GM21423 (cell line): ENCODE measurements at regions not wholly inside any gene's neighbourhood (a gene's known extent, or its start where the extent isn't known, plus 50 kb on each side); places are given as distances from the start of the nearest gene placed in this dataset.
"Not testable (repeated sequence)": the region's sequence is repeated elsewhere in the genome, so short reads cannot be mapped to it uniquely, and the experiment has no call there.

ENCODE experiments used
- ATAC-seq: cut with Tn5 transposase; IDR thresholded peaks from one replicate; pipeline ENCODE4 v1.9.1; 2021; ENCODE audit warnings: mild to moderate bottlenecking, moderate library complexity; ENCODE audit not compliant: unreplicated experiment

- no peak for ATAC-seq
Observed at GRCh38 chr6:116982401-116982800, 105.4 kb downstream of the RFX6 start.

- no peak for ATAC-seq
Observed at GRCh38 chr6:116983375-116983774, 106.3 kb downstream of the RFX6 start.

GRCh38 chr6:116986819-116987218 lies 109.8 kb downstream of the RFX6 start:
- ATAC-seq: no peak

- no peak for ATAC-seq
Observed at GRCh38 chr6:116990679-116991078, 113.6 kb downstream of the RFX6 start.

- no peak for ATAC-seq
Observed at GRCh38 chr6:116992546-116992945, 115.5 kb downstream of the RFX6 start.

DNA sequence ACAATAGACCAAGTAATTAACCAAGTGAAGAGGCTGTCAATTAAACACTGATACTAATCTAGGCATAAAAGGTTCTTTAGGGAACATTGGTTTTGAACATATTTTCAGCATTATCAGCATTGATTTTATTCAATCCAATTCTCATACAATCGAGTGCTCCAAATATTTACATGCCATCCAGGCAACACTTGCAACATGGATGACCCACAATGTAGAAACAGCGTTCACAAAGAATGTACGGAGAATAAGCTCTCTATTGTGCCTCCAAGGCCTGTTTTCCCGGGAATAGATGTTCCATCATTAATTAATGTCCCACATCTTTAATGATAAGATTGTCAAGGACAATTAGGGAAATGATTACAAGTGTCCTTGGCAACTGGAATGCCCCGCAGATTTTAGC lies 117.4 kb downstream of the RFX6 start:
- no peak for ATAC-seq

- ATAC-seq: no peak
Observed at GRCh38 chr6:116996842-116997241, 119.8 kb downstream of the RFX6 start.

DNA sequence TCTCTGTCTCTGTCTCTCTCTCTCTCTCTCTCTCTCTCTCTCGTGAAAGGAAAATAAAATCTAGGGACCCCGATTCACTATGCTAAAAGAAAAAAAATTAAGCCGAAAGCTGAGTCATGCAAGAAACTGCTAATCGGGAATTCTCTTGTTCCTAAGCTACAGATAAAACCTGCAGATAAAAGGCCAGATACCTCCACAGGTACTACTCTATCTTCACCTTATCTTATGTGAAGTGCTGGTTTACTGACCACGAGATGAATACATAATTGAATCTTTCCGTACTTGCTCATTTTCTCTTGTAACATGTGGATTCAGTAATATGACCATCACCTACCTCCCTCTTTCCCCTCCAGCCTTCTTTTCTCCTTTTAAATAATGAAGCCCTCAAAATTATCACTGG lies 120.5 kb downstream of the RFX6 start:
- ATAC-seq: no peak

DNA sequence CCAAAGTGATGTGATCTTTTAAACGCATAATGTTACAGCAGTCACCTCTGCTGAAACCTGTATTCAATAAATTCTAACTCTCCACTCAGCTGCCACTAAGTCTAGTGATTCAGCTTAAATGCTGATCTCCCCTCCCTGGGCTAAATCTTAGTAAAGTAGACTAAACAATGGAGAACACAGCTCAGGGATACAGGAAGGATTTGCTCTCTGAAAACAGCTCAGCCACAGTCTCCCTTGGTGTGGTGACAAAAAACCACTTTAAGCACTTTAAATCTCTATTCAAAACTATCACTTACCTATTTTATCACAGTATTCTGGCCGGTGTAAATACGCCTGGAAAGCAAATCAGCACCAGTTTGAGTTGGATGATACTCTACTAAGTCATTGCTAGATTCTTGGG lies 130.6 kb downstream of the RFX6 start:
- ATAC-seq: no peak

DNA sequence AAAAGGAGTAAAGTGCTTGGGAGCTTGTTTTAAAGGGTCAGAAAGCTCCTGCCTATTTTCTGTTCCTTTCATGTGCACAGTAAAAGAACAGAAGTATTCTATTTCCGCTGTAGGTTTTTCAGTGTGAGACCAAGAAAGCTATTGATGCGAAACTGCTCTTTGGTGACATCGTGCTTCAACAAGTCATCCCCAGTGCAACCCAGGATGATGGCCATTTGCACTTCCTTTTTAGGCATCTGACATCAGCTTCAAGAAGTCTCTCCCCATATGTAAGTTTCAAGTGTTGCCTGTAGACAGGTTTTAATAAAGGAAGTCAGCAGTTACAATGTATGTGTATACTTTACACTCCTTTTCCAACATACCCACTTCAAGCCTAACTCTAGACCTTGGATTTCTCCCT lies 131.6 kb downstream of the RFX6 start:
- ATAC-seq: peak; percentile 58

DNA sequence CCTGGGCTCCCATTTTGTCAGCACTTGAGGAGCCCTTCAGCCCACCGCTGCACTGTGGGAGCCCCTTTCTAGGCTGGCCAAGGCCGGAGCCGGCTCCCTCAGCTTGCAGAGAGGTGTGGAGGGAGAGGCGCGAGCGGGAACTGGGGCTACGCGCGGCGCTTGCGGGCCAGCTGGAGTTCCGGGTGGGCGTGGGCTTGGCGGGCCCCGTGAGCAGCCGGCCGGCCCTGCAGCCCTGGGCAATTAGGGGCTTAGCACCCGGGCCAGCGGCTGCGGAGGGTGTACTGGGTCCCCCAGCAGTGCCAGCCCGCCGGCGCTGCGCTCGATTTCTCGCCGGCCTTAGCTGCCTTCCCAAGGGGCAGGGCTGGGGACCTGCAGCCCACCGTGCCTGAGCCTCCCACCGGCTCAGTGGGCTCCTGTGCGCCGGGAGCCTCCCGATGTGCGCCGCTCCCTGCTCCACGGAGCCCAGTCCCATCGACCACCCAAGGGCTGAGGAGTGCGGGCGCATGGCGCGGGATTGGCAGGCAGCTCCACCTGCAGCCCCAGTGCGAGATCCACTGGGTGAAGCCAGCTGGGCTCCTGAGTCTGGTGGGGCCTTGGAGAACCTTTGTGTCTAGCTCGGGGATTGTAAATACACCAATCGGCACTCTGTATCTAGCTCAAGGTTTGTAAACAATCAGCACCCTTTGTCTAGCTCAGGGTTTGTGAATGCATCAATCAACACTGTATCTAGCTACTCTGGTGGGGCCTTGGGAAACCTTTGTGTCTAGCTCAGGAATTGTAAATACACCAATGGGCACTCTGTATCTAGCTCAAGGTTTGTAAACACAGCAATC lies 137.8 kb downstream of the RFX6 start:
- not testable (repeated sequence) for ATAC-seq

- ATAC-seq: not testable (repeated sequence)
Observed at GRCh38 chr6:117015474-117015804, 138.4 kb downstream of the RFX6 start.

DNA sequence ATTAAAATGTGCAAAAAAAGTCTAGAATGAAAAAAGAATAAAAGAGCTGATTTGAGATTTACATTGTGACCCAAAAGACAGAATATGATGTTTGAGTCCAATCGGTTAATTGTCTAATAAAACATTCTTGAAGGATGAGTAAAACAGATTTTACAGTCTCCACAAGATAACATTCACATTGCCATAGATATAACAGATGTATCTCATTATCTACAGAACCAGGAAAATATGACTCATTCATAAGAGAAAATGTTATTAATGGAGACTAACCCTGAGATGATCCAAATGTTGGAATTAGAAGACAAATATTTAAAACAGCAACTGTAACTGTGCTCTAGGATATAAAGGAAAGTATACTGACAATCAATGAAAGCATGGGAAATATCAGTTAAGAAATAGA lies 141.7 kb downstream of the RFX6 start:
- no peak for ATAC-seq

GRCh38 chr6:117022774-117023173 lies 145.7 kb downstream of the RFX6 start:
- ATAC-seq: no peak

DNA sequence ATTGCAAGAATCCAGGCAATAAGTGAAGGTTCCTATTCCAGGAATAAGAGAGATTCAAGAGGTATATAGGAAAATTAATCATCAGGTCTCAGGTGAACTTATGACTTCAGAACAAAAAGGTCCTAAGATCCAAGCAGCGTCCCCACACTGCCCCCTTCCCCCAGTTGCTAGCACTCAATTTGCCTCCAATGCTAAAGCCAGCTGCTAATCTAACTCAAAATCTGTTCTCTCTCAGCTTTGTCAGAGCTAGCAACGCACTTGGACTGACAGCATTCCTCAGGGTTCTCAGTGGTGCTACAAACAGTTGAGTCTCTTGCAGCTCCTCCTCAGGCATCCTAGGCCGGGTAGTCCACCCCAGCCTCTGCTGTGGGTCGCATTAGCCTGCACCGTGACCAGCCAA lies 148.3 kb downstream of the RFX6 start:
- no peak for ATAC-seq

DNA sequence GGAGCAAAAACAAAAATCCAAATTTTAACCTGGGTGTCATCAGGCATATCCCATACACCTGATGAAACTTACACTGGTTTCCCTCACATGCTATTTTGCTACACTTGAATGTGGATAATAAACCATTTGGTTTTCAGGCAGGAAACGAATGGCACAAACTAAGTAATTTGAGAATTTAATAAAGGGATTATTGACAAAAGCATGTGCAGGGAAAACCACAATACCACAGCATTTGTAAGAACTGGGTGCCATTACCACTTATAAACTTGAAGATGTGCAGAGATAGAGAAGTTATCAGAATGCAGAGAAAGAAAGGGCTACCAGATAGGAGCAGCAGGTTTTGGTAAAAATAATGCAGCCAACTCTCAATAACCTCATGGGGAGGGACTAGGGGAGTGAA lies 151.2 kb downstream of the RFX6 start:
- no peak for ATAC-seq

DNA sequence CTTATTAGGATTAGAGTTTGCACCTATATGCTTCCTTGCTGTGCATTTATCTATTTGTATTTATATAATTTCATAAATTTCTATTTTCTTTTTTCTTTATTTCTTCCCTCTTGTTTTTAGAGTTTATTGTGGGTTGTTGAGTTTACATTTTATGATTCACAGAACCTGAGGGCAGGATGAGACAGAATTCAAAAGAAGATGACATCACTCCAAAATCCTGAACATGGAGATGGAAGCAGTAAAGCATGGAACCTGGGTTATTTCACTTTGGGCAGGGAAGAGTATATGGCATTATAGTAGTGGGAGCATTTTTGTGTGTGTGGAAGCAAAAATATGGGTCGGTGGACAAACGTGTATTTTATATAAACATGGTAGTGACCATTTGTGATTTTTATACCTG lies 157.5 kb downstream of the RFX6 start:
- no peak for ATAC-seq

DNA sequence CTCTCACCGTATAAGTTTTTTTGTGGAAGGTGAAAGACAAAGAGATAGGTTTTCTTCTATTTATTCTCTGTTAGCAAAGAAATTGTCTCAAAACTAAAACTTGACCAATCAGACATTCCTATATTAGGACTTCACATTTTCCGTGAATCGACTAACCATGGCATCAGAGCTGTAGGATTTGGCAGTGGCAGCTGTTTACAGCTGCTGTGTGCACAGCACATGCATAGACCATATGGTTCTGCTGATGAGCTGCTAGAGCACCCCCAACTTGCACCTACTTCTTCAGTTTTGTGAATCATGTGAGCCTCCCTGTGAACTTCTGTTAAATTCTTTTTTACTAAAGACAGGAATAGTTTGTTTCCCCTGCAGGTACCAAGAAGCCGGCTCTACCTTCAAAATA lies 157.9 kb downstream of the RFX6 start:
- ATAC-seq: no peak

DNA sequence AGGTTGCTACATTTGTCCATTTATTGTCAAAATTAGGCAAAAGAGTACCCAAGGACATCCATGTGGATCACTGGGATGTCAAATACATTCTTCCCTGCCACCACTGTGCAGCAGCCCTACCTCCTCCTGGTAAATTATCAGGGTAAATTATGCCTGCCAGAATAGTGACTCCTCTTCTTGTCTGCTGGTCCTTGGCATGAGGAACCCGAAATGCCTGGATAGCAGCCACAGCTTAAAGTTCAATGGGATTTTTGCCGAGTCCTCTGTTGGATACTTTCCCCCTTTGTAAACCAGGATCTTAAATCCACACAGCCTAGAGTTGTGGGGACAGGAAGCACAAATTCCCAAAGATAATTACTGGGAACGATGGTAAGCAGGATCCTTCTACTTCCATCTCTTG lies 173.3 kb downstream of the RFX6 start:
- no peak for ATAC-seq

DNA sequence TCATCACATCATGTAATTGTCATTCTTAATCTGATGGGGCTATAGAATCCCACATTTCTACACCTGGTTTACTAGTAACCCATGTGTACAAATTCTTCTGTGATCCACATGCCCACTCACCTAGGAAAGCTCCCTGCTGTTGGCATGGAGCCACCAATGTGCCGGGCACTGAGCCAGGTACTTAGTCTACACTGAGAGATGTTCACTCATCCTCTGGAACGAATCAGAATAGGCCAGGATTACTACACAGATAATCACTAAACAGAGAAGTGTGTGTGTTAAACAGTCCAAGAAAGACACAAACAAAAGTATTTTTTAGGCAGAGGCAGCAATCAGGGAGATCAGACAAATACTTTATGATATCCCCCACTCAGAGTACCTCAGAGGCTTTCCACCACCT lies 193.2 kb upstream of the VGLL2 start:
- ATAC-seq: no peak

- ATAC-seq: no peak
Observed at GRCh38 chr6:117072781-117073180, 192.6 kb upstream of the VGLL2 start.

- ATAC-seq: no peak
Observed at GRCh38 chr6:117074672-117075071, 190.7 kb upstream of the VGLL2 start.

DNA sequence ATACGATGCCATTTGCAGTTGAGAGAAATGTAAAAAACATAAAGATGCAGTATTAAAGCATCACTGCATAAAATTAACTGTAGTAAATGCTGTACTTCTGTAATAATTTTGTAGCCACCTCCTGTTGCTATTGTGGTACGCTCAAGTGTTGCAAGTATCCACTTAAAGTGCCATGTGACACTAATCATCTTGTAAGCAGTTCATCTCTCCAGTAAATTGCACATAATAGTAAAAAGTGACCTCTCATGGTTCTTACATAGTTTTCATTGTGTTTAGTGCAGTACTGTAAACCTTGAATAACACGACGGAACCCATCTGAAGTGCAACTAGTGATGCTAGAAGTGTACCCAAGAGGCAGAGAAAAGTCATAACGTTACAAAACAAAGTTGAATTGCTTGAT lies 190.1 kb upstream of the VGLL2 start:
- no peak for ATAC-seq
